ENCODE measurements at regions not wholly inside any gene's neighbourhood (a gene's known extent, or its start where the extent isn't known, plus 50 kb on each side); places are given as distances from the start of the nearest gene placed in this dataset.
A peak's percentile ranks its signal among the peaks of the same experiment; 100 is the strongest.

- H3K4me1 ChIP-seq (replicated peaks in 1 of 2; ENCODE audit: control insufficient read depth in 2 of 2, insufficient read depth in 2 of 2, low read length in 2 of 2): no peaks in the 10 kb centered on the region; a peak in 1 of 5 replicates
- no peaks in the 10 kb centered on the region for H3K36me3 ChIP-seq (ENCODE audit: control insufficient read depth, insufficient read depth, low read length)
- no peak overlapping the region for H3K4me3 ChIP-seq
- no peaks in the 10 kb centered on the region for H3K9me3 ChIP-seq (replicated peaks; ENCODE audit: control insufficient read depth, insufficient read depth, low read depth, low read length)
- H3K27me3 ChIP-seq (ENCODE audit: control insufficient read depth in 2 of 2, insufficient read depth in 2 of 2, low read length in 2 of 2): peaks cover 2 to 27% of the 10 kb centered on the region in 2 experiments; a peak in 4 of 5 replicates
- BruUV-seq (replicated peaks): no TSS peak
- H3K27ac ChIP-seq (ENCODE audit: extremely low read depth, low read depth, low read length): no peak overlapping the region
- DNase-seq (ENCODE audit: extremely low read depth in 1 of 4, low spot score in 3 of 4) (no peak), ATAC-seq (0 out of 3 replicates have a peak, but pooled peaks have one; percentile 37), FAIRE-seq (peak; percentile 46)
- peaks cover 2% of the 10 kb centered on the region for H3K9me1 ChIP-seq (ENCODE audit: control insufficient read depth, insufficient read depth, low read length)
- H3K4me2 ChIP-seq (ENCODE audit: insufficient read depth, low read length): no peak overlapping the region
- 0% methylated on average over 6 of the region's 6 CpGs for WGBS (ENCODE audit: insufficient coverage, low coverage, missing lambda C conversion rate)
- ChIA-PET CTCF (ENCODE audit: low intra/inter-chr PET ratio) (no interaction called here), POLR2A (interaction anchor here (0.9 kb wide), 1 partner anchor 12 kb away, joined by 4 read pairs; no protein-coding TSS in a partner anchor)
- no peaks in the 10 kb centered on the region for H3K79me2 ChIP-seq (ENCODE audit: control insufficient read depth, insufficient read depth, low read length)
- no peak overlapping the region for H2AFZ ChIP-seq (ENCODE audit: low read depth, low read length)
- H3K9ac ChIP-seq (ENCODE audit: insufficient read depth in 1 of 2, low read depth in 2 of 2, low read length in 2 of 2): no peak overlapping the region
- in situ Hi-C loops (cut with MboI) (no loop called here), intact Hi-C loops (cut with micrococcal nuclease) (no loop called here)
- H4K20me1 ChIP-seq (replicated peaks; ENCODE audit: control insufficient read depth, insufficient read depth, low read length): no peaks in the 10 kb centered on the region
- TF ChIP-seq MIER1 (IDR thresholded peaks at IDR 0.05; ENCODE audit: low read depth): peak; percentile 82
- TF ChIP-seq ZNF134 (CRISPR knock-in tag; conservative IDR thresholded peaks at IDR 0.05): no peak
- TF ChIP-seq CEBPZ (IDR thresholded peaks at IDR 0.05; ENCODE audit: borderline replicate concordance, low read depth, low read length): no peak
- TF ChIP-seq REST (IDR thresholded peaks at IDR 0.05; ENCODE audit: borderline replicate concordance): peak; percentile 93
- TF ChIP-seq REST (CRISPR knock-in tag; IDR thresholded peaks at IDR 0.05; ENCODE audit: low read depth): peak; percentile 87
- peak; percentile 90 for TF ChIP-seq EHMT2 (IDR thresholded peaks at IDR 0.05)
- TF ChIP-seq CREBBP (IDR thresholded peaks at IDR 0.05; ENCODE audit: low read depth, low read length): no peak
- TF ChIP-seq PKNOX1 (IDR thresholded peaks at IDR 0.05): no peak
Measured at GRCh38 chr12:107955966-107956643, 173.0 kb upstream of the WSCD2 start.

All from K562 (cell line).